GM12873 (cell line): ENCODE measurements at regions not wholly inside any gene's neighbourhood (a gene's known extent, or its start where the extent isn't known, plus 50 kb on each side); places are given as distances from the start of the nearest gene placed in this dataset.

ENCODE experiments used
- CTCF ChIP-seq: IDR thresholded peaks from 2 replicates; pipeline ENCODE4 v1.5.1; 2012; ENCODE audit warnings: low read depth, mild to moderate bottlenecking, moderate library complexity, low read length, control low read depth; ENCODE audit not compliant: insufficient read depth; ENCODE audit errors: missing control alignments

DNA sequence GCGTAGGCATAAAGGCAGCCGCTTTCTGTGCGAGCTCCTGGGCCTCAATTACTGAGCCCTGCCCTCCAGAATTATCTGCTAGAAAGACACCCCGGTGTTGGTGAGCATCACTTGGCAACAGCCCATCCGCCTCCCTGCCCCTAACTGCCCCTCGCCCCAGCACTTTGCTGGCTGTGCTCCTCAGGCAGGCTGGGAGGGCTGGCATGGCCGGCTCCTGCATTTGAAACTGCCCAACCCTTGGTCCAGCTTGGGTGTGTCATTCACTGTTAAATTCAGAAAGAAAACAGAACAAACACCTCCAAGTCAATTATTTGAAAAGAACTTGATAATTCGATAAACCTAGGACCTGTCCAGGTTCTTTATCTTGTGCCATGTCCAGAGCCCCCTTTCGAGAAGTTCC, 334.2 kb downstream of the IRX2 start:
- TF ChIP-seq CTCF = no peak

DNA sequence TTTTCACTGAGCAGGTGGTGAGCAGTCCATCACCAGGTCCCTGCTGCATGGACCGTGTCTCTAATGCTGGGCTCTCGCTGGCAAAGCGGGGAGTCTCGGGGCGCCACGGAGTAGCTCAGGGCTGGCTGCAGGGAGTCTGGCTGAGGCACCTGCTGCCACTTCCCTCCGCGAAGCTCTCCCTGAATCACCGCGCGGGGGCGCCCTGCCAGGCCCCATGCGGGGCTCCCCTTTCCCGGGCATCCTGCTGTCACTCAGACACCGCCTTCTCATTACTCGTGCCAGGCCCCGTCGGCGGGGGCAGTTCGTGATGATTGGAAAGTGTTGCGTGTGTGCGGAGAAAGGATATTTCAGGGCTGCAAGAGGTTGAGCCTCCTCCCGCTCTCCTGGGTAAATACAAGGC, 335.8 kb downstream of the IRX2 start:
- peak; percentile 5 for TF ChIP-seq CTCF

GRCh38 chr5:2410451-2410850, 341.0 kb downstream of the IRX2 start:
- TF ChIP-seq CTCF = no peak

DNA sequence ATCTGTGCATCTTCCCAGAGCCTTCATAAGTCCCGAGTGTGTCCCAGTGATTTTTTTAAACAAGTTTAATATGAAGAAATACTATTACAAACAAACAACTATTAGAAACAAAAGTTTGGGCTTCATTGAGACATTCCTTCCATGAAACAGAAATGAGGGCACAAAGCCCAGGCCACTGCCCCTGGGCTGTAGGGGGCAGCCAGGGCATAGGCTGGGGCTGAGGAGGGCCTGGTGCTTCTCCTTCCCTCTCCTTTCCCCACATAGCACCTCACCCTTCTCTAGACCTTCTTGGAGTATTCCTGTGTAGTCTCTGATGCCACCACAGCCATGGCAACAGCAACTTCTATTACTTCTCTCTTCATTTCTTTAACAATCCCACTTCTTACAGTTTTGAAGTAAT, 348.2 kb downstream of the IRX2 start:
- no peak for TF ChIP-seq CTCF

DNA sequence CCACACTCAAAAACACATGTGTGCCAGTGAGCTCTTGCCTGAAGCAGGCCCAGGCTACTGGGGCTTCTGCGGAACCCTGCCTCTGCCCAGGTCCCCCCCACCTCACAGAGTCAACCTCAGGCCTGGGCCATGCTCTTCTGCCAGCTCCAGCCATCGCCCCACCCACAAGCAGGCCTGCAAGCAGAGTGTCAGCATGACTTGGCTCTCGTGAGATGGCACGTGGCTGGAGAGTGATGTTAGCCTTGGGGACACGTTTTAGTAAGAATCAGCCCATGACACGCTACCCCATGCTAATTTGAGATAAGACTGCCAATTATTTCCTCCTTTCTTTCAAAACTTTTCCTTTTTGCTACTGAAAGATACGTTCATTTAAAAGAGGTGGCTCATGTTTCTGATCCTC, 351.7 kb downstream of the IRX2 start:
- no peak for TF ChIP-seq CTCF

GRCh38 chr5:2399096-2399495, 352.4 kb downstream of the IRX2 start:
- no peak for TF ChIP-seq CTCF

GRCh38 chr5:2393556-2393955, 357.9 kb downstream of the IRX2 start:
- no peak for TF ChIP-seq CTCF

GRCh38 chr5:2391566-2391965, 359.9 kb downstream of the IRX2 start:
- no peak for TF ChIP-seq CTCF
